Heart left ventricle (tissue), 16 donors: ENCODE measurements at regions not wholly inside any gene's neighbourhood (a gene's known extent, or its start where the extent isn't known, plus 50 kb on each side); places are given as distances from the start of the nearest gene placed in this dataset.

Experiments used
- ATAC-seq, 4 donors: fragments of 200-7000 bp; cut with Tn5 transposase; one replicate each; pipeline ENCODE4 v1.9.1; 2020 to 2022; ENCODE audit warnings: moderate library complexity in 4 of 4, mild to moderate bottlenecking in 3 of 4, moderate number of reproducible peaks in 1 of 4
- DNase-seq, 5 donors: peaks; one replicate each; pipeline ENCODE4 v3.0.0-alpha.2; 2020
- H3K27ac ChIP-seq, 12 donors: fragments of 200-600 bp; sonication (generic) in 4 of 12; one replicate each; pipeline versions ENCODE4 v1.5.0 to v1.8.0; 2016 to 2022; ENCODE audit warnings: mild to moderate bottlenecking in 2 of 12
- H3K27me3 ChIP-seq, 9 donors: fragments of 200-600 bp; sonication (generic) in 2 of 9; one replicate each; pipeline versions ENCODE4 v1.5.1 to v1.8.0; 2016 to 2022; ENCODE audit warnings: mild to moderate bottlenecking in 3 of 9
- H3K36me3 ChIP-seq, 9 donors: fragments of 200-600 bp; sonication (generic) in 2 of 9; one replicate each; pipeline versions ENCODE4 v1.5.0 to v1.8.0; 2018 to 2022; ENCODE audit warnings: mild to moderate bottlenecking in 2 of 9
- H3K4me1 ChIP-seq, 12 donors: fragments of 200-600 bp; sonication (generic) in 4 of 12; one replicate each; pipeline versions ENCODE4 v1.5.0 to v1.8.0; 2016 to 2022; ENCODE audit warnings: mild to moderate bottlenecking in 3 of 12
- H3K4me3 ChIP-seq, 12 donors: fragments of 200-600 bp; sonication (generic) in 4 of 12; one replicate each; pipeline versions ENCODE4 v1.5.0 to v1.8.0; 2017 to 2022; ENCODE audit warnings: mild to moderate bottlenecking in 9 of 12, moderate library complexity in 4 of 12
- H3K9me3 ChIP-seq, 12 donors: fragments of 200-600 bp; sonication (generic) in 4 of 12; one replicate each; pipeline versions ENCODE4 v1.5.0 to v1.8.0; 2016 to 2022; ENCODE audit warnings: mild to moderate bottlenecking in 1 of 12
- CTCF ChIP-seq, 12 donors: fragments of 200-600 bp; sonication (generic) in 4 of 12; IDR thresholded peaks; one replicate each; pipeline versions ENCODE4 v1.5.0 to v1.8.0; 2018 to 2022; ENCODE audit warnings: antibody characterized with exemption in 12 of 12, mild to moderate bottlenecking in 5 of 12
- POLR2A ChIP-seq, 2 donors: fragments of 450-650 bp; IDR thresholded peaks; one replicate each; pipeline ENCODE4 v1.6.1; 2017; ENCODE audit warnings: antibody characterized with exemption in 2 of 2, mild to moderate bottlenecking in 2 of 2, moderate library complexity in 2 of 2
- WGBS, 4 donors: extraction: QIAGEN DNeasy Blood & Tissue Kit in 2 of 4; methylation state at CpG; one replicate each; pipeline versions ENCODE4 v1.1.5 to v1.1.7; 2013 to 2018; 5-methylcytosine and 5-hydroxymethylcytosine counted together
- intact Hi-C, 10 donors: fragments of 100-400 bp; cut with DNase I; formaldehyde crosslinking; loops; one replicate each; pipeline versions ENCODE4 v1.11.1 to v1.14.2; 2022
- donor health status: ischemic (EF 13 %, LVEDD 7.1; RV severe dilation, severe dysfunction).
- donor health status: healthy with polysubstance abuse.
- donor health status: DM: no; HTN: yes; CAD: no.
- donor health status: DM: no; HTN: no; CAD: no.
- donor health status: ischemic (EF 25% LVEDD 6.9; RV normal size, moderate dysfunction).
- donor health status: ischemic (EF 25% LVEDD 5.7; RV mildly dilated, moderate dysfunction).
- donor health status: healthy.
- donor health status: DM: yes; HTN: yes; CAD: no.
- donor health status: ischemic (EF 35%, LVEDD 5.7; RV mildly dilated, moderate dysfunction).
- donor health status: nonischemic (EF 11% LVEDD 7.7; RV severe dilation, severe dysfunction).
- donor health status: DM: yes; HTN: yes; CAD: no.
- donor health status: PGD.
- donor health status: ischemic (EF 29% LVEDD 5.4; RV normal size, mild dysfunction).
- donor health status: nonischemic (EF 23%, LVEDD 6.1; RV moderate dilation, normal function).

GRCh38 chr13:39875111-39875987, 219.9 kb downstream of the COG6 start:
- ATAC-seq = peak; percentile 35 to 62 (median 50)
- Histone ChIP-seq H3K9me3 (no peaks in the 10 kb centered on the region), H3K27me3 (no peaks in the 10 kb centered on the region), H3K4me3 (no peak overlapping the region), H3K4me1 (peaks cover 0 to 50% (median 17%) of the 10 kb centered on the region in 12 donors), H3K27ac (peak overlapping the region in 3 of 12 donors; percentile 4 to 23 (median 17)), H3K36me3 (no peaks in the 10 kb centered on the region)
- WGBS, 4 donors = 49 to 72% (median 61%) methylated on average over 9 of the region's 9 CpGs
- TF ChIP-seq CTCF (IDR thresholded peaks at IDR 0.05) = no peak
- no peak for TF ChIP-seq POLR2A (IDR thresholded peaks at IDR 0.05)
- no peak for DNase-seq
- intact Hi-C loops = no loop called here

GRCh38 chr13:39876258-39876657, 220.8 kb downstream of the COG6 start:
- Histone ChIP-seq H3K4me1 (peaks cover 0 to 50% (median 17%) of the 10 kb centered on the region in 12 donors), H3K36me3 (no peaks in the 10 kb centered on the region), H3K27ac (no peak overlapping the region), H3K4me3 (no peak overlapping the region), H3K9me3 (peaks cover 0 to under 1% (median 0%) of the 10 kb centered on the region in 12 donors), H3K27me3 (no peaks in the 10 kb centered on the region)
- ATAC-seq = peak in 1 of 4 donors; percentile 49
- intact Hi-C loops = no loop called here
- 90 to 95% (median 93%) methylated on average over 3 of the region's 3 CpGs for WGBS, 4 donors
- DNase-seq = no peak
- TF ChIP-seq CTCF (IDR thresholded peaks at IDR 0.05) (no peak), POLR2A (IDR thresholded peaks at IDR 0.05) (no peak)

- no peak overlapping the region for H3K4me3 ChIP-seq
- H3K9me3 ChIP-seq = peaks cover 0 to 8% (median 0%) of the 10 kb centered on the region in 12 donors
- TF ChIP-seq CTCF (IDR thresholded peaks at IDR 0.05) = no peak
- TF ChIP-seq POLR2A (IDR thresholded peaks at IDR 0.05) = no peak
- no peak overlapping the region for H3K27ac ChIP-seq
- 27 to 38% (median 34%) methylated on average over 5 of the region's 5 CpGs for WGBS, 4 donors
- no peak for DNase-seq
- H3K4me1 ChIP-seq = peaks cover 0 to 50% (median 17%) of the 10 kb centered on the region in 12 donors
- intact Hi-C loops = no loop called here
- no peaks in the 10 kb centered on the region for H3K36me3 ChIP-seq
- ATAC-seq = peak in 2 of 4 donors; percentile 23 to 37
- H3K27me3 ChIP-seq = no peaks in the 10 kb centered on the region
These were observed 221.7 kb downstream of the COG6 start for GRCh38 chr13:39877134-39877533.

GRCh38 chr13:39879286-39880035, 224.0 kb downstream of the COG6 start:
- peaks cover 0 to 31% (median 16%) of the 10 kb centered on the region in 12 donors for H3K9me3 ChIP-seq
- H3K4me3 ChIP-seq = no peak overlapping the region
- peaks cover 0 to 44% (median 15%) of the 10 kb centered on the region in 12 donors for H3K4me1 ChIP-seq
- DNase-seq = no peak
- no peaks in the 10 kb centered on the region for H3K27me3 ChIP-seq
- no peak for TF ChIP-seq POLR2A (IDR thresholded peaks at IDR 0.05)
- no peak for TF ChIP-seq CTCF (IDR thresholded peaks at IDR 0.05)
- peak overlapping the region in 3 of 12 donors; percentile 4 to 34 (median 28) for H3K27ac ChIP-seq
- WGBS, 4 donors = 57 to 62% (median 59%) methylated on average over 4 of the region's 4 CpGs
- H3K36me3 ChIP-seq = no peaks in the 10 kb centered on the region
- intact Hi-C loops = no loop called here
- peak; percentile 55 to 75 (median 71) for ATAC-seq
